Prostate gland (tissue), 2 donors: ENCODE measurements at regions not wholly inside any gene's neighbourhood (a gene's known extent, or its start where the extent isn't known, plus 50 kb on each side); places are given as distances from the start of the nearest gene placed in this dataset.

Experiments
- DNase-seq: peaks from one replicate; pipeline ENCODE4 v3.0.0-alpha.2; 2019; ENCODE audit warnings: low spot score
- H3K27ac ChIP-seq, 2 donors: fragments of 200-600 bp; sonication (generic); 2 replicates each; pipeline ENCODE4 v1.5.1; 2017 to 2019
- H3K27me3 ChIP-seq: fragments of 200-600 bp; sonication (generic); replicated peaks from 2 replicates; pipeline ENCODE4 v1.5.1; 2019; ENCODE audit not compliant: insufficient read depth
- H3K36me3 ChIP-seq, 2 donors: fragments of 200-600 bp; sonication (generic); 1 replicate in 1 of 2; 2 replicates in 1 of 2; pipeline versions ENCODE4 v1.5.1 to v1.8.1; 2017 to 2019
- H3K4me1 ChIP-seq: fragments of 200-600 bp; sonication (generic); replicated peaks from 2 replicates; pipeline ENCODE4 v1.5.1; 2019
- H3K4me3 ChIP-seq, 2 donors: fragments of 200-600 bp; sonication (generic); 2 replicates each; pipeline ENCODE4 v1.5.1; 2017 to 2019
- H3K9me3 ChIP-seq: fragments of 200-600 bp; sonication (generic); 2 replicates; pipeline ENCODE4 v1.5.1; 2017
- CTCF ChIP-seq, 4 experiments: fragments of 200-600 bp in 2 of 4; fragments of 450-650 bp in 2 of 4; sonication (generic) in 2 of 4; IDR thresholded peaks; 1 replicate in 3 of 4; 2 replicates in 1 of 4; pipeline ENCODE4 v1.5.1; 2016 to 2019; ENCODE audit warnings: antibody characterized with exemption in 4 of 4, mild to moderate bottlenecking in 2 of 4, moderate library complexity in 2 of 4
- POLR2A ChIP-seq: fragments of 450-650 bp; IDR thresholded peaks from one replicate; pipeline ENCODE4 v1.6.1; 2016; ENCODE audit warnings: antibody characterized with exemption, mild to moderate bottlenecking
- POLR2AphosphoS5 ChIP-seq: sonication (generic); formaldehyde crosslinking; IDR thresholded peaks from one replicate; pipeline ENCODE4 v1.6.1; 2017; ENCODE audit warnings: antibody characterized with exemption
- WGBS: methylation state at CpG from one replicate; pipeline ENCODE4 v1.1.5; 2018; 5-methylcytosine and 5-hydroxymethylcytosine counted together
- intact Hi-C: fragments of 100-400 bp; cut with DNase I; formaldehyde crosslinking; loops from one replicate; pipeline ENCODE4 v1.14.2; 2022

GRCh38 chr7:3106361-3106826 is 62.7 kb upstream of the CARD11 start:
- Histone ChIP-seq H3K27ac (peak overlapping the region; percentile 30 to 58), H3K9me3 (no peaks in the 10 kb centered on the region), H3K27me3 (no peaks in the 10 kb centered on the region), H3K4me1 (peaks cover 13% of the 10 kb centered on the region), H3K4me3 (no peak overlapping the region), H3K36me3 (no peaks in the 10 kb centered on the region)
- 74% methylated on average over 2 of the region's 2 CpGs for WGBS
- TF ChIP-seq POLR2A (no peak), CTCF (IDR thresholded peaks at IDR 0.05) (no peak), POLR2AphosphoS5 (peak; percentile 79)
- intact Hi-C loops: no loop called here
- DNase-seq: peak; percentile 67

- peak overlapping the region in 1 of 2 donors; percentile 58 for H3K27ac ChIP-seq
- no peaks in the 10 kb centered on the region for H3K36me3 ChIP-seq
- H3K9me3 ChIP-seq: no peaks in the 10 kb centered on the region
- H3K4me1 ChIP-seq: peaks cover 13% of the 10 kb centered on the region
- no peak overlapping the region for H3K4me3 ChIP-seq
- intact Hi-C loops: no loop called here
- no peak for DNase-seq
- 91% methylated on average over 8 of the region's 8 CpGs for WGBS
- no peaks in the 10 kb centered on the region for H3K27me3 ChIP-seq
- TF ChIP-seq CTCF (IDR thresholded peaks at IDR 0.05): no peak
- no peak for TF ChIP-seq POLR2AphosphoS5
- no peak for TF ChIP-seq POLR2A
Observed at GRCh38 chr7:3107228-3107763, 63.6 kb upstream of the CARD11 start.

GRCh38 chr7:3107889-3108570 is 64.4 kb upstream of the CARD11 start:
- no peak overlapping the region for H3K4me3 ChIP-seq
- intact Hi-C loops: no loop called here
- H3K27me3 ChIP-seq: no peaks in the 10 kb centered on the region
- TF ChIP-seq POLR2AphosphoS5: no peak
- TF ChIP-seq POLR2A: no peak
- no peak for TF ChIP-seq CTCF (IDR thresholded peaks at IDR 0.05)
- H3K9me3 ChIP-seq: no peaks in the 10 kb centered on the region
- peaks cover 13% of the 10 kb centered on the region for H3K4me1 ChIP-seq
- peak overlapping the region in 1 of 2 donors; percentile 58 for H3K27ac ChIP-seq
- WGBS: 85% methylated on average over 8 of the region's 8 CpGs
- DNase-seq: no peak
- no peaks in the 10 kb centered on the region for H3K36me3 ChIP-seq

GRCh38 chr7:3109311-3109915 is 65.7 kb upstream of the CARD11 start:
- Histone ChIP-seq H3K9me3 (no peaks in the 10 kb centered on the region), H3K4me1 (peaks cover 13% of the 10 kb centered on the region), H3K36me3 (no peaks in the 10 kb centered on the region), H3K27me3 (no peaks in the 10 kb centered on the region), H3K4me3 (no peak overlapping the region), H3K27ac (peak overlapping the region; percentile 14 to 58)
- DNase-seq: peak; percentile 36
- TF ChIP-seq POLR2AphosphoS5: no peak
- no peak for TF ChIP-seq POLR2A
- no peak for TF ChIP-seq CTCF (IDR thresholded peaks at IDR 0.05)
- intact Hi-C loops: no loop called here
- 25% methylated on average over 9 of the region's 9 CpGs for WGBS
